GM12878 (cell line): ENCODE measurements at regions not wholly inside any gene's neighbourhood (a gene's known extent, or its start where the extent isn't known, plus 50 kb on each side); places are given as distances from the start of the nearest gene placed in this dataset.

Experiments
- BACH1 ChIP-seq: fragments of 450-650 bp; IDR thresholded peaks from 2 replicates; pipeline ENCODE4 v1.6.1; 2017; ENCODE audit warnings: mild to moderate bottlenecking, borderline replicate concordance
- CTCF ChIP-seq, 3 experiments: IDR thresholded peaks in 2 of 3; conservative IDR thresholded peaks in 1 of 3; 2 replicates each; pipeline ENCODE4 v1.5.1; 2011; ENCODE audit warnings: low read depth in 3 of 3, low read length in 3 of 3, mild to moderate bottlenecking in 3 of 3, control low read depth in 2 of 3, moderate library complexity in 2 of 3, inconsistent platforms in 1 of 3, mixed read lengths in 1 of 3; ENCODE audit not compliant: control insufficient read depth in 2 of 3, insufficient read depth in 1 of 3; ENCODE audit errors: extremely low read depth in 1 of 3
- ELK1 ChIP-seq: IDR thresholded peaks from 2 replicates; pipeline ENCODE4 v1.6.1; 2012; ENCODE audit warnings: low read depth, low read length, improper control_type of control experiment
- EP300 ChIP-seq, 2 experiments: fragments of 150-350 bp in 1 of 2; IDR thresholded peaks; 2 replicates each; pipeline ENCODE4 v1.6.1; 2011 to 2012; ENCODE audit warnings: low read depth in 2 of 2, low read length in 2 of 2, borderline replicate concordance in 1 of 2, improper control_type of control experiment in 1 of 2, inconsistent platforms in 1 of 2; ENCODE audit not compliant: control insufficient read depth in 1 of 2
- MEF2A ChIP-seq: IDR thresholded peaks from 2 replicates; pipeline ENCODE4 v1.6.1; 2011; ENCODE audit warnings: low read depth, mild to moderate bottlenecking, low read length, moderate library complexity; ENCODE audit not compliant: insufficient read depth
- MYC ChIP-seq: IDR thresholded peaks from 2 replicates; pipeline ENCODE4 v1.6.1; 2011; ENCODE audit warnings: mild to moderate bottlenecking, low read length, moderate library complexity, inconsistent platforms; ENCODE audit not compliant: insufficient read depth, insufficient replicate concordance, insufficient read length, severe bottlenecking
- PBX3 ChIP-seq: IDR thresholded peaks from 2 replicates; pipeline ENCODE4 v1.6.1; 2011; ENCODE audit warnings: mild to moderate bottlenecking, low read depth, low read length, moderate library complexity; ENCODE audit not compliant: insufficient replicate concordance
- POLR2A ChIP-seq: IDR thresholded peaks from 2 replicates; pipeline ENCODE4 v1.6.1; 2011; ENCODE audit warnings: low read depth, mild to moderate bottlenecking, low read length
- ZNF274 ChIP-seq: IDR thresholded peaks from one replicate; pipeline ENCODE4 v1.8.0; 2011; ENCODE audit not compliant: insufficient read length, insufficient read depth
- TF ChIP-seq, protein P1 (sequence below): fragments of 450-650 bp; IDR thresholded peaks from 2 replicates; pipeline ENCODE4 v1.6.1; 2016; ENCODE audit warnings: mild to moderate bottlenecking, moderate library complexity, borderline replicate concordance

DNA sequence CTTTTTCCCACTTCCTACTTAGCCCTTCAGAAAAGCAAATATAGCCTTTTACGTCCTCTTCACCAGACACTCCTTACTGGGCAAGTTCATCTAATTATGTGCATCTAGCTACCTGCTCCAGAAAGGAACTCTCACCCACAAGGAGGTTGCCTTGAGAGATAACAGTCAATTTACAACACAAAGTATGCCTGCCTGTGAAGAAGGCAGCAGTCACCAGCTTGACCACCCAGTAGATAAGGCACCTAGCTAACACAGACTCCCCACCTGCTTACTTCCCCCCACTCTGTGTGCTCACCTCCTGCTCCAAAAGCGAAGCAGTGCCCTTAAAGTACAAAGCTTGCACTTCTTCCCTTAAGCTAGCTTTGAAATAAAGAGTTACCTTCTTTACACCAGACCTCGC lies 111.7 kb upstream of the MRPS30 start:
- TF ChIP-seq ELK1 (no peak), CTCF (IDR thresholded peaks at IDR 0.05 in 2 of 3, conservative IDR thresholded peaks at IDR 0.05 in 1 of 3; ENCODE audit: control insufficient read depth in 2 of 3, extremely low read depth in 1 of 3, insufficient read depth in 1 of 3, low read depth in 3 of 3, low read length in 3 of 3) (no peak), BACH1 (no peak), PBX3 (no peak), MYC (no peak), EP300 (IDR thresholded peaks at IDR 0.05; ENCODE audit: borderline replicate concordance in 1 of 2, control insufficient read depth in 1 of 2, low read depth in 2 of 2, low read length in 2 of 2) (no peak), ZNF274 (no peak), MEF2A (no peak), POLR2A (no peak)
- TF ChIP-seq, protein P1, sequence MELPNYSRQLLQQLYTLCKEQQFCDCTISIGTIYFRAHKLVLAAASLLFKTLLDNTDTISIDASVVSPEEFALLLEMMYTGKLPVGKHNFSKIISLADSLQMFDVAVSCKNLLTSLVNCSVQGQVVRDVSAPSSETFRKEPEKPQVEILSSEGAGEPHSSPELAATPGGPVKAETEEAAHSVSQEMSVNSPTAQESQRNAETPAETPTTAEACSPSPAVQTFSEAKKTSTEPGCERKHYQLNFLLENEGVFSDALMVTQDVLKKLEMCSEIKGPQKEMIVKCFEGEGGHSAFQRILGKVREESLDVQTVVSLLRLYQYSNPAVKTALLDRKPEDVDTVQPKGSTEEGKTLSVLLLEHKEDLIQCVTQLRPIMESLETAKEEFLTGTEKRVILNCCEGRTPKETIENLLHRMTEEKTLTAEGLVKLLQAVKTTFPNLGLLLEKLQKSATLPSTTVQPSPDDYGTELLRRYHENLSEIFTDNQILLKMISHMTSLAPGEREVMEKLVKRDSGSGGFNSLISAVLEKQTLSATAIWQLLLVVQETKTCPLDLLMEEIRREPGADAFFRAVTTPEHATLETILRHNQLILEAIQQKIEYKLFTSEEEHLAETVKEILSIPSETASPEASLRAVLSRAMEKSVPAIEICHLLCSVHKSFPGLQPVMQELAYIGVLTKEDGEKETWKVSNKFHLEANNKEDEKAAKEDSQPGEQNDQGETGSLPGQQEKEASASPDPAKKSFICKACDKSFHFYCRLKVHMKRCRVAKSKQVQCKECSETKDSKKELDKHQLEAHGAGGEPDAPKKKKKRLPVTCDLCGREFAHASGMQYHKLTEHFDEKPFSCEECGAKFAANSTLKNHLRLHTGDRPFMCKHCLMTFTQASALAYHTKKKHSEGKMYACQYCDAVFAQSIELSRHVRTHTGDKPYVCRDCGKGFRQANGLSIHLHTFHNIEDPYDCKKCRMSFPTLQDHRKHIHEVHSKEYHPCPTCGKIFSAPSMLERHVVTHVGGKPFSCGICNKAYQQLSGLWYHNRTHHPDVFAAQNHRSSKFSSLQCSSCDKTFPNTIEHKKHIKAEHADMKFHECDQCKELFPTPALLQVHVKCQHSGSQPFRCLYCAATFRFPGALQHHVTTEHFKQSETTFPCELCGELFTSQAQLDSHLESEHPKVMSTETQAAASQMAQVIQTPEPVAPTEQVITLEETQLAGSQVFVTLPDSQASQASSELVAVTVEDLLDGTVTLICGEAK = no peak
